ENCODE measurements at regions not wholly inside any gene's neighbourhood (a gene's known extent, or its start where the extent isn't known, plus 50 kb on each side); places are given as distances from the start of the nearest gene placed in this dataset.

DNA sequence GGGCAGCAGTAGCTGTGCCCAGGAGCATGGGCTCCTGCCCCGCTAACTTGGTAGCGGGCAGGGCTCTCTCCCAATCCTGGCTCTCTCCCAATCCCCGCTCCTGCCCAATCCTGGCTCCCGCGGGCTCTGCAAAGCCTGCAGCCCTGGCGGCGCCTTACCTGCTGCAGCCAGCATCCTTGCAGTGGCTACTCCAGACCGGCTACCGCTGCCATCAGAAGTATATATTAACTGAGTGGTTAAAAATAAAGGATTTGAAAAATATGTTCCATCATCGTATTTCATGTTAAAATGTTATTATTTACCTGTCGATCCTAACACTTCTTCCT is 698.2 kb downstream of the SLITRK1 start:
- TF ChIP-seq, protein P1, sequence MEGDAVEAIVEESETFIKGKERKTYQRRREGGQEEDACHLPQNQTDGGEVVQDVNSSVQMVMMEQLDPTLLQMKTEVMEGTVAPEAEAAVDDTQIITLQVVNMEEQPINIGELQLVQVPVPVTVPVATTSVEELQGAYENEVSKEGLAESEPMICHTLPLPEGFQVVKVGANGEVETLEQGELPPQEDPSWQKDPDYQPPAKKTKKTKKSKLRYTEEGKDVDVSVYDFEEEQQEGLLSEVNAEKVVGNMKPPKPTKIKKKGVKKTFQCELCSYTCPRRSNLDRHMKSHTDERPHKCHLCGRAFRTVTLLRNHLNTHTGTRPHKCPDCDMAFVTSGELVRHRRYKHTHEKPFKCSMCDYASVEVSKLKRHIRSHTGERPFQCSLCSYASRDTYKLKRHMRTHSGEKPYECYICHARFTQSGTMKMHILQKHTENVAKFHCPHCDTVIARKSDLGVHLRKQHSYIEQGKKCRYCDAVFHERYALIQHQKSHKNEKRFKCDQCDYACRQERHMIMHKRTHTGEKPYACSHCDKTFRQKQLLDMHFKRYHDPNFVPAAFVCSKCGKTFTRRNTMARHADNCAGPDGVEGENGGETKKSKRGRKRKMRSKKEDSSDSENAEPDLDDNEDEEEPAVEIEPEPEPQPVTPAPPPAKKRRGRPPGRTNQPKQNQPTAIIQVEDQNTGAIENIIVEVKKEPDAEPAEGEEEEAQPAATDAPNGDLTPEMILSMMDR (IDR thresholded peaks at IDR 0.05; ENCODE audit: extremely low read depth, insufficient read depth, missing control alignments): no peak
- no peak for DNase-seq (ENCODE audit: low spot score)
- in situ Hi-C loops (cut with MboI; ENCODE audit: low pct_unique_long_range_greater_than_20kb, low sequenced_read_pairs, unreplicated experiment): no loop called here

DNA sequence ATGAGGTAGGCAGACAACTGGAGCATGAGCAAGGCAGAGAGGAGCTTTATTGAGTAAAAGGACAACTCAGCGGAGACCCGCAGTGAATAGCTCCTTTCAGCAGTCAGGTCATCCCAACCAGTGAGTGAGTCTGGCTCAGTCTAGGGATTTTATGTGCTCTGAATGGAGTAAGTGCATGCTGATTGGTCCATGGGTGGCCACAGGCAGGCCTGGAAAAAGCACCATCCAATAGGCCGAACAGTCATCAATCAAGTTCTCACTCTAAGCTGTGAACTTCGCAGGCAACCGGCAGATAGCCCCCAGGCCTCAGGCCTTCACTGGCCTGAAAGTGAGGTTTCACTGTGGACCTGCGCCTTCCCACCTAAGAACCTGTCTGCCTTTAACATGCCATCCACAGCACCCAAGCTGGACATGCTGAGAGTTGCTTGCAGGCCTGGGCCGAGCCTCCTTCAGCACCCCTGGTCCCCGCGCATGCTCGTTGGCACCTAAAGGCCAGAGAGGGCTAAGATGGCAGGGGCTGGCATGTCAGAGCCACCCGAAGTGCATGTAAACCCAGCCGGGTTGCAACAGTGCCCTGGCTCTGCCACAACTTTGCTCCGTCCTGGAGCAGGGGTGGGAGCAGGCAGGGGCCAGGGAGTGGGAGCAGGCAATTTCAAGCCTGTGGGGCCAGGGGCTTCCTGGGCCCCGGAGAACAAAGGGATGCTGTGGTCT is 698.7 kb downstream of the SLITRK1 start:
- TF ChIP-seq, protein P1 (IDR thresholded peaks at IDR 0.05; ENCODE audit: extremely low read depth, insufficient read depth, missing control alignments): no peak
- DNase-seq (ENCODE audit: low spot score): no peak
- in situ Hi-C loops (cut with MboI; ENCODE audit: low pct_unique_long_range_greater_than_20kb, low sequenced_read_pairs, unreplicated experiment): no loop called here

DNA sequence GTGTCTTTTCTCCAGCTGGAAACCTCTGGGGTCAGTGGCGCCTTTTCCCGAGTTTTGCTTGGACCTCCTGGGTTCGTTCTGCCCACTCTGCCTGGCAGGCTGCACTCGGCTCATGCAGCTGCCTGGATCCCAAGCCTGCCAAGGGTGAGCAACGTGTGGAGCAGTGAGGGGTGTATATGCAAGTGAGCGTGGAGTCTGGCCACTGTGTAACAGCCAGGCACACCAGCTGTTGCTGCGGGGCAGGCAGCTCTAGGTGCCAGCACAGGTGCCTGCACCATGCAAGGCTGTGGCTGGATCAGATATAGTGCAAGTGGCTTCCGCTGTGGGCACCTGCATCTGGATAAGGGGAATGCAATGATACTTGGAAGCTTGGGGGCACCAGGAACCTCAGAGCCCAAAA is 699.4 kb downstream of the SLITRK1 start:
- TF ChIP-seq, protein P1 (IDR thresholded peaks at IDR 0.05; ENCODE audit: extremely low read depth, insufficient read depth, missing control alignments): no peak
- DNase-seq (ENCODE audit: low spot score): no peak
- in situ Hi-C loops (cut with MboI; ENCODE audit: low pct_unique_long_range_greater_than_20kb, low sequenced_read_pairs, unreplicated experiment): no loop called here

DNA sequence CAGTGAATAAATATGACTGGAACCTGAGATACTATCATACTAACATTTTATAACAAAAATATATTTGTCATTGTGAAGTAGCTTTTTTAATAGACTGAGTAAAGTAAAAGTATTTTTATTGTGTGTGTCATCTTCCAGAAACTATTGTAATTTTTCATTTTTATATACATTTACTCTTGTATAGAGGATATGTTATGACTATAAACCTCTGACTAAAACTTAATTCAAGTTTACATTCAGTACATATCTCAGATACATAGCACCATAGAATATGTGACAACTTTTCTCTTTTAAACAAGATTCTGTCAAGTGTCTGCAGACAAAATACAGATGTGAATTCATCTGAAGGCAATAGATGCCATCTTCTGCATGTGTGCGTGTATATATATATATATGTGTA is 704.3 kb downstream of the SLITRK1 start:
- TF ChIP-seq, protein P1 (IDR thresholded peaks at IDR 0.05; ENCODE audit: extremely low read depth, insufficient read depth, missing control alignments): no peak
- DNase-seq (ENCODE audit: low spot score): no peak
- in situ Hi-C loops (cut with MboI; ENCODE audit: low pct_unique_long_range_greater_than_20kb, low sequenced_read_pairs, unreplicated experiment): no loop called here

DNA sequence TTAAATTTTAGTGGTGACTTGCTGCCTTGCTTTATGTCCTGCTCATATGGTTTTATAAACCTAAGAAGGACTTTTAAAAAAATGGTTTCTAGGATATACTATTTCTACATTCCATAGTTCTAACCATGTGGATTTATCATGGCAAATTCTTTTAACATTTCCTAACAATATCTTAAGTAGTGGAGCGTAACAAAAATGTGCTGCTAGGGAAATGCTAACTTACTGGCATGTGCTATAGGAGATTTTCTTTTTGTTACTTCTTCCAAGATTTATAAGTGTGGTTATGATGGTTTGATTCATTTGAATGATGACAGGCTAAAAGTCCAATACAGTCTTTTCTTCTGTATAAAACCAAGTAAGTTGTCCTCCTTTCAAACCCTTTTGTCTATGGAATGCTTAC is 713.7 kb downstream of the SLITRK1 start:
- in situ Hi-C loops (cut with MboI; ENCODE audit: low pct_unique_long_range_greater_than_20kb, low sequenced_read_pairs, unreplicated experiment): no loop called here
- TF ChIP-seq, protein P1 (IDR thresholded peaks at IDR 0.05; ENCODE audit: extremely low read depth, insufficient read depth, missing control alignments): no peak
- no peak for DNase-seq (ENCODE audit: low spot score)

DNA sequence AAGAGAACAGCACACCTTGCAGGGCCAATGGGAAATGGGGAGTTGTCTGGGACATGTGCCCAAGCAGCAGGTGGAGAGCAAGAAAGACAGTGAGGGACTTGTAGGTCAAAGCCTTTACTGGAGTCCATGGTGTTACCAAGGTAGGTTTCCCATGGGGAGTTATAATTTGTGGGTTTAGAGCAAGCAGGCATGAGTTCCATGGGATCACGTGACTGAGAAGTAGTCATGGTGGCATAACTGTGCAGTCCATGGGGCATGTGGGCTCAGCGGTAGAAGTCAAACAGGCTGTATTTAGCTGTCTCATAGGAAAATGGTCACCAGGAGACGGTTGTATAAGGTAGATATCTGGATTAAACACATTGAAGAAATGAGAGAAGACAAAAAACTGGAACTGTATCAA is 715.1 kb downstream of the SLITRK1 start:
- in situ Hi-C loops (cut with MboI; ENCODE audit: low pct_unique_long_range_greater_than_20kb, low sequenced_read_pairs, unreplicated experiment): no loop called here
- TF ChIP-seq, protein P1 (IDR thresholded peaks at IDR 0.05; ENCODE audit: extremely low read depth, insufficient read depth, missing control alignments): no peak
- no peak for DNase-seq (ENCODE audit: low spot score)
